Ishikawa (cell line): ENCODE measurements at regions not wholly inside any gene's neighbourhood (a gene's known extent, or its start where the extent isn't known, plus 50 kb on each side); places are given as distances from the start of the nearest gene placed in this dataset.

Source experiments
- CEBPB ChIP-seq: IDR thresholded peaks from 2 replicates; pipeline ENCODE4 v1.6.1; 2012
- CREB1 ChIP-seq: IDR thresholded peaks from 2 replicates; pipeline ENCODE4 v1.6.1; 2012; ENCODE audit warnings: low read depth
- EGR1 ChIP-seq: IDR thresholded peaks from 2 replicates; pipeline ENCODE4 v1.6.1; 2012
- EP300 ChIP-seq: IDR thresholded peaks from 2 replicates; pipeline ENCODE4 v1.6.1; 2012; ENCODE audit warnings: borderline replicate concordance
- FOXM1 ChIP-seq: IDR thresholded peaks from 2 replicates; pipeline ENCODE4 v1.6.1; 2012; ENCODE audit warnings: low read depth, borderline replicate concordance
- NFIC ChIP-seq: IDR thresholded peaks from 2 replicates; pipeline ENCODE4 v1.6.1; 2012
- RAD21 ChIP-seq: IDR thresholded peaks from 2 replicates; pipeline ENCODE4 v1.6.1; 2012; ENCODE audit warnings: low read depth
- REST ChIP-seq: IDR thresholded peaks from 2 replicates; pipeline ENCODE4 v1.6.1; 2012; ENCODE audit warnings: low read depth, mild to moderate bottlenecking
- TAF1 ChIP-seq: IDR thresholded peaks from 2 replicates; pipeline ENCODE4 v1.6.1; 2012; ENCODE audit warnings: low read depth, mild to moderate bottlenecking
- TCF12 ChIP-seq: IDR thresholded peaks from 2 replicates; pipeline ENCODE4 v1.6.1; 2012; ENCODE audit warnings: low read depth
- TEAD4 ChIP-seq: IDR thresholded peaks from 2 replicates; pipeline ENCODE4 v1.6.1; 2012
- YY1 ChIP-seq: IDR thresholded peaks from 2 replicates; pipeline ENCODE4 v1.6.1; 2012; ENCODE audit warnings: low read depth
- ZBTB7A ChIP-seq: IDR thresholded peaks from 2 replicates; pipeline ENCODE4 v1.6.1; 2012; ENCODE audit warnings: low read depth
- TF ChIP-seq, protein P1 (sequence below): IDR thresholded peaks from 2 replicates; pipeline ENCODE4 v1.6.1; 2012
- TF ChIP-seq, protein P2 (sequence below): IDR thresholded peaks from 2 replicates; pipeline ENCODE4 v1.6.1; 2012

- TF ChIP-seq TAF1, result no peak
- no peak for TF ChIP-seq YY1
- no peak for TF ChIP-seq TEAD4
- TF ChIP-seq, protein P1, sequence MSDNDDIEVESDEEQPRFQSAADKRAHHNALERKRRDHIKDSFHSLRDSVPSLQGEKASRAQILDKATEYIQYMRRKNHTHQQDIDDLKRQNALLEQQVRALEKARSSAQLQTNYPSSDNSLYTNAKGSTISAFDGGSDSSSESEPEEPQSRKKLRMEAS, result no peak
- TF ChIP-seq FOXM1, result no peak
- TF ChIP-seq EP300, result no peak
- TF ChIP-seq ZBTB7A, result no peak
- TF ChIP-seq, protein P2, sequence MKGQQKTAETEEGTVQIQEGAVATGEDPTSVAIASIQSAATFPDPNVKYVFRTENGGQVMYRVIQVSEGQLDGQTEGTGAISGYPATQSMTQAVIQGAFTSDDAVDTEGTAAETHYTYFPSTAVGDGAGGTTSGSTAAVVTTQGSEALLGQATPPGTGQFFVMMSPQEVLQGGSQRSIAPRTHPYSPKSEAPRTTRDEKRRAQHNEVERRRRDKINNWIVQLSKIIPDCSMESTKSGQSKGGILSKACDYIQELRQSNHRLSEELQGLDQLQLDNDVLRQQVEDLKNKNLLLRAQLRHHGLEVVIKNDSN, result no peak
- no peak for TF ChIP-seq REST
- TF ChIP-seq NFIC, result no peak
- TF ChIP-seq TCF12, result no peak
- no peak for TF ChIP-seq CREB1
- TF ChIP-seq EGR1, result no peak
- TF ChIP-seq CEBPB, result no peak
- TF ChIP-seq RAD21, result no peak
Observed at GRCh38 chr9:80231318-80232236, 659.8 kb downstream of the TLE4 start.

DNA sequence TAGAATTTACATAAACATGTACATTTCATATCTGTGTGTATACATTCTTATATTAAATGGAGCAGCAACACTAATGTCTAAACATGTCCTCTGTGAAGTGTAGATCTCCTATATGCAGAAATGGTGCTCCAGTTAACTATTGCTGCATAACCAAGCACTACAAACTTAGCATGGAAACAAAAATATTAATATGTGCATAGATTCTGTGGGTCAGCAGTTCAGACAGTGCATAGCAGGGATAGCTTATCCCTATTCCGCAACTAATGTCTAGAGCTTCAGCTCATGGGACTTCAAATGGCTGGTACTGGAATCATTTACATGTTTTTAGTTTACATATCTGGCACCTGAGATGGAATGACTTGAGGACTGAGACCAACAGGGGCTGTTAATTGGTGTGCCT lies 652.1 kb downstream of the TLE4 start:
- no peak for TF ChIP-seq EGR1
- no peak for TF ChIP-seq FOXM1
- TF ChIP-seq TCF12, result no peak
- TF ChIP-seq, protein P2, result no peak
- TF ChIP-seq YY1, result no peak
- no peak for TF ChIP-seq CEBPB
- no peak for TF ChIP-seq CREB1
- TF ChIP-seq REST, result no peak
- TF ChIP-seq, protein P1, result no peak
- no peak for TF ChIP-seq RAD21

DNA sequence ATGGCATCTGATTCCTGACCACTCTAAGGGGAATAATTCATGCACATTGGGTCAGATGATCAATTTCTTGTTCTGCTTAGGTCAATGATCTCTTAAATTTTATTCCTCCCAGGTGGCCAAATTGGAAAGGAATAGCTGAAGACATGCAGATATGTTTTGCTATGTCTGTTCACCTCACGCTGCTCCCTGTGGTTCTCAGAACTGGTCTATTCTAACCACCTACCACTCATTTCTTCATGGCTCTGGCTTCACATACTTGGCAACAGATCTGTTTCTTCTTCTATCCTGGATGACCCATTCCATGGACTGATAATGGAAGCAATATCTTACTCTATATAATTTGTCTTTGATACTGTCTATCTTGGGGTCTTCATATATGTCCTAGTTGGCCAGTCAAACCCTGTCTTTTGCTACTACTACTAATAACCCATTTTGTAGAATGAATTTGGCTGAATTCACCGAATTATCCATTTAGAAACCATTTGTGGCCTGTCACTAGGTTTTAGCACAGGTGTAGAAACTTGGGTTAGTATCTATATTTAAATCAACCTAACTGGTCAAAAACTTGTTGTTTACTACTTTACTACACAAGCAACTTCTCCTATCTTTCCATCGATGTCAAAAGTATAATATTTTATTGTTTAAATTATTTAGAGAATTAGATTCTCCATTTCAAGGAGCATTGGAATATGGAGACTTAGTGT lies 650.9 kb downstream of the TLE4 start:
- TF ChIP-seq EP300 (no peak), TCF12 (no peak), TEAD4 (no peak), TAF1 (no peak), CEBPB (no peak), NFIC (no peak), EGR1 (no peak), YY1 (no peak), RAD21 (no peak), REST (no peak), CREB1 (no peak), FOXM1 (no peak), ZBTB7A (no peak)
- TF ChIP-seq, protein P1, result no peak
- TF ChIP-seq, protein P2, result no peak
